ENCODE measurements at regions not wholly inside any gene's neighbourhood (a gene's known extent, or its start where the extent isn't known, plus 50 kb on each side); places are given as distances from the start of the nearest gene placed in this dataset.

GRCh38 chr4:180619440-180619839, 1623.8 kb upstream of the TENM3 start:
- TF ChIP-seq, protein P1, sequence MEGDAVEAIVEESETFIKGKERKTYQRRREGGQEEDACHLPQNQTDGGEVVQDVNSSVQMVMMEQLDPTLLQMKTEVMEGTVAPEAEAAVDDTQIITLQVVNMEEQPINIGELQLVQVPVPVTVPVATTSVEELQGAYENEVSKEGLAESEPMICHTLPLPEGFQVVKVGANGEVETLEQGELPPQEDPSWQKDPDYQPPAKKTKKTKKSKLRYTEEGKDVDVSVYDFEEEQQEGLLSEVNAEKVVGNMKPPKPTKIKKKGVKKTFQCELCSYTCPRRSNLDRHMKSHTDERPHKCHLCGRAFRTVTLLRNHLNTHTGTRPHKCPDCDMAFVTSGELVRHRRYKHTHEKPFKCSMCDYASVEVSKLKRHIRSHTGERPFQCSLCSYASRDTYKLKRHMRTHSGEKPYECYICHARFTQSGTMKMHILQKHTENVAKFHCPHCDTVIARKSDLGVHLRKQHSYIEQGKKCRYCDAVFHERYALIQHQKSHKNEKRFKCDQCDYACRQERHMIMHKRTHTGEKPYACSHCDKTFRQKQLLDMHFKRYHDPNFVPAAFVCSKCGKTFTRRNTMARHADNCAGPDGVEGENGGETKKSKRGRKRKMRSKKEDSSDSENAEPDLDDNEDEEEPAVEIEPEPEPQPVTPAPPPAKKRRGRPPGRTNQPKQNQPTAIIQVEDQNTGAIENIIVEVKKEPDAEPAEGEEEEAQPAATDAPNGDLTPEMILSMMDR (IDR thresholded peaks at IDR 0.05; ENCODE audit: insufficient read depth, low read length), result no peak
- no peak overlapping the region for H3K4me3 ChIP-seq (ENCODE audit: low read depth, low read length)
- no peak for DNase-seq (ENCODE audit: low read depth)

GRCh38 chr4:180622254-180622653, 1620.9 kb upstream of the TENM3 start:
- no peak for DNase-seq (ENCODE audit: low read depth)
- H3K4me3 ChIP-seq (ENCODE audit: low read depth, low read length), result no peak overlapping the region
- TF ChIP-seq, protein P1 (IDR thresholded peaks at IDR 0.05; ENCODE audit: insufficient read depth, low read length), result no peak

- DNase-seq (ENCODE audit: low read depth), result no peak
- TF ChIP-seq, protein P1 (IDR thresholded peaks at IDR 0.05; ENCODE audit: insufficient read depth, low read length), result no peak
- no peak overlapping the region for H3K4me3 ChIP-seq (ENCODE audit: low read depth, low read length)
Observed at GRCh38 chr4:180625653-180626052, 1617.5 kb upstream of the TENM3 start.

- DNase-seq (ENCODE audit: low read depth), result no peak
- TF ChIP-seq, protein P1 (IDR thresholded peaks at IDR 0.05; ENCODE audit: insufficient read depth, low read length), result no peak
- no peak overlapping the region for H3K4me3 ChIP-seq (ENCODE audit: low read depth, low read length)
Observed at GRCh38 chr4:180630012-180630665, 1613.1 kb upstream of the TENM3 start.

DNA sequence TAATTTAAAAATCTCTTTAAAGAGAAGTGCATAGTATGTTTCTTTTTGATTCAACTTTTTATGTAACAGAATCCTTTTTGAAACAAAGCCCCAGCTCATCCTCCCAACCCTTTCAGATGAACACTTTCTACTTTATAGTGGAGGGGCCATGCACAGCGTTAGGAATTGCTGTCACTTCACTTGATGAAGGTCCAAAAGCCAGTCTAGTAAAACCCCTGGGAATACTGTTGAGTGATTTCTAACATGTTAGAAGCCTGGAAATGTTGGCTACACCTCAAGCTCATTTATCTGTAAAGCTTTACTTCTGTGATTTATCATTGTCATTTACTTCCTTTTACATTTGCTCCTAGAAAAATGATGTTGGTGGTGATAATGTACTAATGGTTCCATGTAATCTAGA, 1608.9 kb upstream of the TENM3 start:
- H3K4me3 ChIP-seq (ENCODE audit: low read depth, low read length), result no peak overlapping the region
- TF ChIP-seq, protein P1 (IDR thresholded peaks at IDR 0.05; ENCODE audit: insufficient read depth, low read length), result no peak
- no peak for DNase-seq (ENCODE audit: low read depth)

DNA sequence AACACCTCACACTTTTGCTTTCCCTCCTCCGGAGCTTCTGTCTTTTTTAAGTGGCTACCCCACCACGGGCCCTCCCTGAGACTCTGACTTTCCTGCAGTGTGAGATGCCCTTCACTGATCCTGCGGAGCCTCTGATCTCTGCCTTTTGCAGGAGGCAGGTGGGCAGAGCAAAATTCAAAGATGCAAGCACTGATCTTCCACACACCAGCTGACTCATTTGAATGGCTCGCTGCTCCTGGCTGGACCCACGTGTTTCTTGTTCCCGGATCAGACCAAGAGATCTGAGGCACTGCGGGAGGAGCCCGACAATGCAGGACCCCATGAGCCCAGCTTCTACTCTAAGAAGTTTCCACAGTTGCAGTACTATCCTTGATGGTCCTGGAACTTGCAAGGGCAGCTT, 1607.9 kb upstream of the TENM3 start:
- TF ChIP-seq, protein P1 (IDR thresholded peaks at IDR 0.05; ENCODE audit: insufficient read depth, low read length), result no peak
- no peak for DNase-seq (ENCODE audit: low read depth)
- H3K4me3 ChIP-seq (ENCODE audit: low read depth, low read length), result no peak overlapping the region
